Fibroblast of the aortic adventitia (primary cell): ENCODE measurements at regions not wholly inside any gene's neighbourhood (a gene's known extent, or its start where the extent isn't known, plus 50 kb on each side); places are given as distances from the start of the nearest gene placed in this dataset.

ENCODE experiments used
- DNase-seq: peaks from one replicate; pipeline ENCODE4 v3.0.0-alpha.2; 2010; ENCODE audit warnings: low read depth
- H3K4me3 ChIP-seq: 2 replicates; pipeline ENCODE4 v1.5.1; 2011; ENCODE audit warnings: low read depth, mild to moderate bottlenecking, control low read depth, low read length, moderate library complexity
- CTCF ChIP-seq: IDR thresholded peaks from 2 replicates; pipeline ENCODE4 v1.5.1; 2011; ENCODE audit warnings: mild to moderate bottlenecking, low read length, control low read depth, inconsistent platforms; ENCODE audit not compliant: insufficient read depth

- no peak for DNase-seq
- H3K4me3 ChIP-seq: no peak overlapping the region
- no peak for TF ChIP-seq CTCF
These were observed 348.9 kb upstream of the ASIC2 start for GRCh38 chr17:33642002-33642401.

GRCh38 chr17:33647956-33648355, 354.9 kb upstream of the ASIC2 start:
- no peak for TF ChIP-seq CTCF
- H3K4me3 ChIP-seq: no peak overlapping the region
- DNase-seq: no peak

- no peak overlapping the region for H3K4me3 ChIP-seq
- DNase-seq: no peak
- no peak for TF ChIP-seq CTCF
These were observed 357.2 kb upstream of the ASIC2 start for GRCh38 chr17:33650304-33650703.

- DNase-seq: no peak
- TF ChIP-seq CTCF: no peak
- no peak overlapping the region for H3K4me3 ChIP-seq
These were observed 358.6 kb upstream of the ASIC2 start for GRCh38 chr17:33651686-33652085.

- DNase-seq: no peak
- TF ChIP-seq CTCF: no peak
- H3K4me3 ChIP-seq: no peak overlapping the region
These were observed 359.8 kb upstream of the ASIC2 start for GRCh38 chr17:33652731-33653398.

- DNase-seq: no peak
- H3K4me3 ChIP-seq: no peak overlapping the region
- no peak for TF ChIP-seq CTCF
These were observed 360.3 kb upstream of the ASIC2 start for GRCh38 chr17:33653399-33653788.

- H3K4me3 ChIP-seq: no peak overlapping the region
- TF ChIP-seq CTCF: no peak
- DNase-seq: no peak
These were observed 364.1 kb upstream of the ASIC2 start for GRCh38 chr17:33657181-33657580.
